GM12878 (cell line): ENCODE measurements at regions not wholly inside any gene's neighbourhood (a gene's known extent, or its start where the extent isn't known, plus 50 kb on each side); places are given as distances from the start of the nearest gene placed in this dataset.

Source experiments
- ATAC-seq: fragments of 200-7000 bp; cut with Tn5 transposase; 3 replicates; pipeline ENCODE4 v1.9.1; 2020; ENCODE audit warnings: mild to moderate bottlenecking, moderate library complexity
- BruUV-seq: library from RNA; stranded (reverse); fragments of 400-500 nt; replicated peaks from 2 replicates; lab custom pipeline; 2021; lab: Mats Ljungman, UMichigan
- CTCF ChIA-PET: fragments of 300-600 bp; sonication (Branson Sonifier 250); formaldehyde crosslinking; extraction: SDS; loops from one replicate; lab custom pipeline; 2021; ENCODE audit warnings: inconsistent platforms; lab: Yijun Ruan, JAX
- POLR2A ChIA-PET: fragments of 350-600 bp; formaldehyde crosslinking; extraction: SDS; loops from one replicate; lab custom pipeline; 2021; ENCODE audit warnings: inconsistent platforms; lab: Charles Lee
- RAD21 ChIA-PET: fragments of 300-600 bp; sonication (Branson Sonifier 250); formaldehyde crosslinking; loops from one replicate; lab custom pipeline; 2023; ENCODE audit warnings: antibody characterized with exemption; ENCODE audit not compliant: unreplicated experiment; lab: Charles Lee
- SMC1A ChIA-PET: fragments of 300-600 bp; sonication (Branson Sonifier 250); formaldehyde crosslinking; loops from one replicate; lab custom pipeline; 2023; ENCODE audit not compliant: unreplicated experiment, uncharacterized antibody; lab: Charles Lee
- DNase-seq: peaks from one replicate; pipeline ENCODE4 v3.0.0-alpha.2; 2011; ENCODE audit warnings: low read depth, low spot score
- FAIRE-seq: peaks from 3 replicates; lab custom pipeline; 2011; peaks lifted over from hg19 to GRCh38; lab: Jason Lieb, UNC
- H2AFZ ChIP-seq: 2 replicates; pipeline ENCODE4 v1.6.0; 2011; ENCODE audit warnings: low read depth, low read length, control low read depth; ENCODE audit not compliant: control insufficient read depth
- H3K27ac ChIP-seq: 2 replicates; pipeline ENCODE4 v1.5.1; 2011; ENCODE audit warnings: control low read depth; ENCODE audit not compliant: control insufficient read depth, insufficient read depth
- H3K27me3 ChIP-seq, 2 experiments: replicated peaks in 1 of 2; 2 replicates each; pipeline versions ENCODE4 v1.6.0 to v1.6.1; 2011; ENCODE audit warnings: low read length in 1 of 2; ENCODE audit not compliant: control insufficient read depth in 2 of 2, insufficient read depth in 2 of 2
- H3K36me3 ChIP-seq, 2 experiments: 2 replicates each; pipeline ENCODE4 v1.5.1; 2011; ENCODE audit warnings: low read length in 1 of 2; ENCODE audit not compliant: control insufficient read depth in 2 of 2, insufficient read depth in 2 of 2
- H3K4me1 ChIP-seq: 2 replicates; pipeline ENCODE4 v1.6.1; 2011; ENCODE audit warnings: mild to moderate bottlenecking, low read length, moderate library complexity, mixed read lengths; ENCODE audit not compliant: control insufficient read depth, insufficient read depth
- H3K4me2 ChIP-seq: 2 replicates; pipeline ENCODE4 v1.6.0; 2011; ENCODE audit warnings: control low read depth; ENCODE audit not compliant: control insufficient read depth, insufficient read depth
- H3K4me3 ChIP-seq: fragments of 200-600 bp; sonication (generic); 2 replicates; pipeline ENCODE4 v1.5.1; 2016
- H3K79me2 ChIP-seq: 2 replicates; pipeline ENCODE4 v1.6.0; 2011; ENCODE audit warnings: low read length; ENCODE audit not compliant: control insufficient read depth, insufficient read depth
- H3K9ac ChIP-seq: 2 replicates; pipeline ENCODE4 v1.8.0; 2011; ENCODE audit warnings: low read length, control low read depth, mixed read lengths; ENCODE audit not compliant: control insufficient read depth, insufficient read depth
- H3K9me3 ChIP-seq: replicated peaks from 3 replicates; pipeline ENCODE4 v1.5.1; 2011; ENCODE audit warnings: mild to moderate bottlenecking, low read length; ENCODE audit not compliant: control insufficient read depth, insufficient read depth
- H4K20me1 ChIP-seq: 2 replicates; pipeline ENCODE4 v1.6.0; 2011; ENCODE audit not compliant: control insufficient read depth, insufficient read depth
- BCL11A ChIP-seq: IDR thresholded peaks from 2 replicates; pipeline ENCODE4 v1.6.1; 2011; ENCODE audit warnings: low read depth, low read length
- MTA3 ChIP-seq: IDR thresholded peaks from 2 replicates; pipeline ENCODE4 v1.6.1; 2012; ENCODE audit warnings: low read length, inconsistent platforms, borderline replicate concordance
- RUNX3 ChIP-seq: IDR thresholded peaks from 2 replicates; pipeline ENCODE4 v1.6.1; 2012; ENCODE audit warnings: low read length, inconsistent platforms
- TBL1XR1 ChIP-seq: IDR thresholded peaks from 2 replicates; pipeline ENCODE4 v1.6.1; 2012; ENCODE audit warnings: low read depth, low read length, improper control_type of control experiment
- WGBS: methylation state at CpG from one replicate; pipeline ENCODE4 v1.1.6; 2016; ENCODE audit warnings: low lambda C conversion rate; ENCODE audit not compliant: insufficient replicate concordance, insufficient coverage; ENCODE audit errors: missing lambda C conversion rate; 5-methylcytosine and 5-hydroxymethylcytosine counted together
- in situ Hi-C: fragments of 300-500 bp; cut with MboI; formaldehyde crosslinking; loops from 9 replicates; pipeline ENCODE4 v1.14.3; 2018; ENCODE audit warnings: mixed read lengths
- intact Hi-C: fragments of 100-400 bp; cut with micrococcal nuclease; formaldehyde crosslinking; loops from one replicate; pipeline ENCODE4 v1.14.2; 2022; ENCODE audit not compliant: unreplicated experiment
- TF ChIP-seq, protein P1 (sequence below): IDR thresholded peaks from 2 replicates; pipeline ENCODE4 v1.6.1; 2012; ENCODE audit warnings: low read depth, low read length, improper control_type of control experiment
- TF ChIP-seq, protein P2 (sequence below): IDR thresholded peaks from 2 replicates; pipeline ENCODE4 v1.6.1; 2012; ENCODE audit warnings: low read depth, low read length, improper control_type of control experiment
- TF ChIP-seq, protein P3 (sequence below): IDR thresholded peaks from 2 replicates; pipeline ENCODE4 v1.6.1; 2012; ENCODE audit warnings: low read depth, low read length, improper control_type of control experiment
- TF ChIP-seq, protein P4 (sequence below): fragments of 450-650 bp; formaldehyde crosslinking; IDR thresholded peaks from 2 replicates; pipeline ENCODE4 v1.5.0; 2022; ENCODE audit warnings: mild to moderate bottlenecking, missing genetic modification characterization
- TF ChIP-seq, protein P5 (sequence below): IDR thresholded peaks from 2 replicates; pipeline ENCODE4 v1.6.1; 2012; ENCODE audit warnings: low read length, inconsistent platforms

DNA sequence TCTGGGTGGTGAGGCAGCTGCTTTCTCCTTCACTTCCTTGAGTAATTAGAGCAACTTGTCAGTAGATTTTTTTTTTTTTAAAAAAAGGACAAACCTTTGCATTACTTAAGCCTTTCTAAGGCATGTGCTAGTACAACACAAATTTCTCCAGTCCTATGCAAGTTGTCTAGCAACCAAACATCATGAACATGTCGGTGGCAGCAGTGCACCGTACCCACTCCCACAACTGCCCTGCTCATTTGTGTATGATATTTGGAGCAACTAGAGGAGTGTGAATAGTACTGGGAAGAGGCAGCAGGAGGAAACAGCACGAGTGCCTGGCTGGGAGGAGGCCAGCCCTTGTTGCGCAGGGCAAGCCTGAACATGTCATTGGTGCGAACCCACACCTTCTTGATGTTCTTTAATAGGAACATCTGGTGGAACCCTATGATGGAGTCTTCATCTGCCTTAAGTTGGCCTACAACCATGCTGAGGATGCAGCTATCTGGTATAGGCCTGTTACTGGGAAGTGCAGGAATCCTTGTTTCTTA is 238.3 kb downstream of the TDRD15 start:
- H3K9ac ChIP-seq, result no peak overlapping the region
- no peaks in the 10 kb centered on the region for H3K36me3 ChIP-seq
- intact Hi-C loops (no loop called here), in situ Hi-C loops (no loop called here)
- SMC1A ChIA-PET, result no interaction called here
- H4K20me1 ChIP-seq, result no peaks in the 10 kb centered on the region
- H3K79me2 ChIP-seq, result no peaks in the 10 kb centered on the region
- no peak overlapping the region for H3K4me2 ChIP-seq
- no peaks in the 10 kb centered on the region for H3K4me1 ChIP-seq
- H2AFZ ChIP-seq, result no peak overlapping the region
- POLR2A ChIA-PET, result no interaction called here
- no peaks in the 10 kb centered on the region for H3K9me3 ChIP-seq
- DNase-seq (no peak), FAIRE-seq (no peak), ATAC-seq (no peak)
- no peak for TF ChIP-seq RUNX3
- TF ChIP-seq BCL11A, result no peak
- TF ChIP-seq MTA3, result no peak
- TF ChIP-seq, protein P1, sequence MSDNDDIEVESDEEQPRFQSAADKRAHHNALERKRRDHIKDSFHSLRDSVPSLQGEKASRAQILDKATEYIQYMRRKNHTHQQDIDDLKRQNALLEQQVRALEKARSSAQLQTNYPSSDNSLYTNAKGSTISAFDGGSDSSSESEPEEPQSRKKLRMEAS, result no peak
- TF ChIP-seq, protein P2, sequence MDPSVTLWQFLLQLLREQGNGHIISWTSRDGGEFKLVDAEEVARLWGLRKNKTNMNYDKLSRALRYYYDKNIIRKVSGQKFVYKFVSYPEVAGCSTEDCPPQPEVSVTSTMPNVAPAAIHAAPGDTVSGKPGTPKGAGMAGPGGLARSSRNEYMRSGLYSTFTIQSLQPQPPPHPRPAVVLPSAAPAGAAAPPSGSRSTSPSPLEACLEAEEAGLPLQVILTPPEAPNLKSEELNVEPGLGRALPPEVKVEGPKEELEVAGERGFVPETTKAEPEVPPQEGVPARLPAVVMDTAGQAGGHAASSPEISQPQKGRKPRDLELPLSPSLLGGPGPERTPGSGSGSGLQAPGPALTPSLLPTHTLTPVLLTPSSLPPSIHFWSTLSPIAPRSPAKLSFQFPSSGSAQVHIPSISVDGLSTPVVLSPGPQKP, result no peak
- TF ChIP-seq, protein P3, sequence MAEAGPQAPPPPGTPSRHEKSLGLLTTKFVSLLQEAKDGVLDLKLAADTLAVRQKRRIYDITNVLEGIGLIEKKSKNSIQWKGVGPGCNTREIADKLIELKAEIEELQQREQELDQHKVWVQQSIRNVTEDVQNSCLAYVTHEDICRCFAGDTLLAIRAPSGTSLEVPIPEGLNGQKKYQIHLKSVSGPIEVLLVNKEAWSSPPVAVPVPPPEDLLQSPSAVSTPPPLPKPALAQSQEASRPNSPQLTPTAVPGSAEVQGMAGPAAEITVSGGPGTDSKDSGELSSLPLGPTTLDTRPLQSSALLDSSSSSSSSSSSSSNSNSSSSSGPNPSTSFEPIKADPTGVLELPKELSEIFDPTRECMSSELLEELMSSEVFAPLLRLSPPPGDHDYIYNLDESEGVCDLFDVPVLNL, result no peak
- TF ChIP-seq, protein P4, sequence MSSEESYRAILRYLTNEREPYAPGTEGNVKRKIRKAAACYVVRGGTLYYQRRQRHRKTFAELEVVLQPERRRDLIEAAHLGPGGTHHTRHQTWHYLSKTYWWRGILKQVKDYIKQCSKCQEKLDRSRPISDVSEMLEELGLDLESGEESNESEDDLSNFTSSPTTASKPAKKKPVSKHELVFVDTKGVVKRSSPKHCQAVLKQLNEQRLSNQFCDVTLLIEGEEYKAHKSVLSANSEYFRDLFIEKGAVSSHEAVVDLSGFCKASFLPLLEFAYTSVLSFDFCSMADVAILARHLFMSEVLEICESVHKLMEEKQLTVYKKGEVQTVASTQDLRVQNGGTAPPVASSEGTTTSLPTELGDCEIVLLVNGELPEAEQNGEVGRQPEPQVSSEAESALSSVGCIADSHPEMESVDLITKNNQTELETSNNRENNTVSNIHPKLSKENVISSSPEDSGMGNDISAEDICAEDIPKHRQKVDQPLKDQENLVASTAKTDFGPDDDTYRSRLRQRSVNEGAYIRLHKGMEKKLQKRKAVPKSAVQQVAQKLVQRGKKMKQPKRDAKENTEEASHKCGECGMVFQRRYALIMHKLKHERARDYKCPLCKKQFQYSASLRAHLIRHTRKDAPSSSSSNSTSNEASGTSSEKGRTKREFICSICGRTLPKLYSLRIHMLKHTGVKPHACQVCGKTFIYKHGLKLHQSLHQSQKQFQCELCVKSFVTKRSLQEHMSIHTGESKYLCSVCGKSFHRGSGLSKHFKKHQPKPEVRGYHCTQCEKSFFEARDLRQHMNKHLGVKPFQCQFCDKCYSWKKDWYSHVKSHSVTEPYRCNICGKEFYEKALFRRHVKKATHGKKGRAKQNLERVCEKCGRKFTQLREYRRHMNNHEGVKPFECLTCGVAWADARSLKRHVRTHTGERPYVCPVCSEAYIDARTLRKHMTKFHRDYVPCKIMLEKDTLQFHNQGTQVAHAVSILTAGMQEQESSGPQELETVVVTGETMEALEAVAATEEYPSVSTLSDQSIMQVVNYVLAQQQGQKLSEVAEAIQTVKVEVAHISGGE (CRISPR knock-in tag), result no peak
- TF ChIP-seq TBL1XR1, result no peak
- TF ChIP-seq, protein P5, sequence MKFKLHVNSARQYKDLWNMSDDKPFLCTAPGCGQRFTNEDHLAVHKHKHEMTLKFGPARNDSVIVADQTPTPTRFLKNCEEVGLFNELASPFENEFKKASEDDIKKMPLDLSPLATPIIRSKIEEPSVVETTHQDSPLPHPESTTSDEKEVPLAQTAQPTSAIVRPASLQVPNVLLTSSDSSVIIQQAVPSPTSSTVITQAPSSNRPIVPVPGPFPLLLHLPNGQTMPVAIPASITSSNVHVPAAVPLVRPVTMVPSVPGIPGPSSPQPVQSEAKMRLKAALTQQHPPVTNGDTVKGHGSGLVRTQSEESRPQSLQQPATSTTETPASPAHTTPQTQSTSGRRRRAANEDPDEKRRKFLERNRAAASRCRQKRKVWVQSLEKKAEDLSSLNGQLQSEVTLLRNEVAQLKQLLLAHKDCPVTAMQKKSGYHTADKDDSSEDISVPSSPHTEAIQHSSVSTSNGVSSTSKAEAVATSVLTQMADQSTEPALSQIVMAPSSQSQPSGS, result no peak
- BruUV-seq, result no TSS peak
- CTCF ChIA-PET, result interaction anchor here (1.6 to 1.7 kb wide), 2 partner anchors 11 to 45 kb away, joined by 5 read pairs; no protein-coding TSS in a partner anchor
- H3K4me3 ChIP-seq, result no peak overlapping the region
- 40% methylated on average over 5 of the region's 5 CpGs for WGBS
- H3K27me3 ChIP-seq, result no peaks in the 10 kb centered on the region
- RAD21 ChIA-PET, result no interaction called here
- no peak overlapping the region for H3K27ac ChIP-seq
